ENCODE measurements at regions not wholly inside any gene's neighbourhood (a gene's known extent, or its start where the extent isn't known, plus 50 kb on each side); places are given as distances from the start of the nearest gene placed in this dataset.

DNA sequence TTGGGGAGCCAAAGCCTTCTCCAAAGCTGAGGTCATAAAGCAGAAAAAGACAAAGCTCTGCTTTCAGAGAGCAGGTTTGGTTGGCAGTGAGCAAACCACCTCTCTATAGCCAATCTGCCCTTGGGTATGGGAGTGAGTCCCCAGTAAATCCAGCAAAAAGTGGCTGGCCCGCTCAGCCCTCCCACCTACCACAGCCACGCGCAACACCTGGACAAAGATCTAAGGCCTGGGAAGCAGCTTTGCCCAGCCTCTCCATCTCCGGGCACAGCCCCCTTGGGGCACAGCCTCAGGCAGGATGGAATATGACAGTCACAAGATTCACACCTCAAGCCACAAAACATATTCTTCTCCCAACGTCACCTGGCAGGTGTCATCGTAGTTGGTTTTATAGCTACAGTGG lies 211.7 kb upstream of the EEA1 start:
- TF ChIP-seq, protein P1, sequence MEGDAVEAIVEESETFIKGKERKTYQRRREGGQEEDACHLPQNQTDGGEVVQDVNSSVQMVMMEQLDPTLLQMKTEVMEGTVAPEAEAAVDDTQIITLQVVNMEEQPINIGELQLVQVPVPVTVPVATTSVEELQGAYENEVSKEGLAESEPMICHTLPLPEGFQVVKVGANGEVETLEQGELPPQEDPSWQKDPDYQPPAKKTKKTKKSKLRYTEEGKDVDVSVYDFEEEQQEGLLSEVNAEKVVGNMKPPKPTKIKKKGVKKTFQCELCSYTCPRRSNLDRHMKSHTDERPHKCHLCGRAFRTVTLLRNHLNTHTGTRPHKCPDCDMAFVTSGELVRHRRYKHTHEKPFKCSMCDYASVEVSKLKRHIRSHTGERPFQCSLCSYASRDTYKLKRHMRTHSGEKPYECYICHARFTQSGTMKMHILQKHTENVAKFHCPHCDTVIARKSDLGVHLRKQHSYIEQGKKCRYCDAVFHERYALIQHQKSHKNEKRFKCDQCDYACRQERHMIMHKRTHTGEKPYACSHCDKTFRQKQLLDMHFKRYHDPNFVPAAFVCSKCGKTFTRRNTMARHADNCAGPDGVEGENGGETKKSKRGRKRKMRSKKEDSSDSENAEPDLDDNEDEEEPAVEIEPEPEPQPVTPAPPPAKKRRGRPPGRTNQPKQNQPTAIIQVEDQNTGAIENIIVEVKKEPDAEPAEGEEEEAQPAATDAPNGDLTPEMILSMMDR (IDR thresholded peaks at IDR 0.05; ENCODE audit: poor library complexity): no peak
- TF ChIP-seq EZH2 (IDR thresholded peaks at IDR 0.05; ENCODE audit: borderline replicate concordance): no peak
- TF ChIP-seq EZH2phosphoT487 (IDR thresholded peaks at IDR 0.05; ENCODE audit: low read depth, severe bottlenecking, unreplicated experiment): no peak
